GM18520 (cell line): ENCODE measurements at regions not wholly inside any gene's neighbourhood (a gene's known extent, or its start where the extent isn't known, plus 50 kb on each side); places are given as distances from the start of the nearest gene placed in this dataset.

ENCODE experiments used
- ATAC-seq: cut with Tn5 transposase; IDR thresholded peaks from one replicate; pipeline ENCODE4 v1.9.1; 2021; ENCODE audit not compliant: unreplicated experiment

DNA sequence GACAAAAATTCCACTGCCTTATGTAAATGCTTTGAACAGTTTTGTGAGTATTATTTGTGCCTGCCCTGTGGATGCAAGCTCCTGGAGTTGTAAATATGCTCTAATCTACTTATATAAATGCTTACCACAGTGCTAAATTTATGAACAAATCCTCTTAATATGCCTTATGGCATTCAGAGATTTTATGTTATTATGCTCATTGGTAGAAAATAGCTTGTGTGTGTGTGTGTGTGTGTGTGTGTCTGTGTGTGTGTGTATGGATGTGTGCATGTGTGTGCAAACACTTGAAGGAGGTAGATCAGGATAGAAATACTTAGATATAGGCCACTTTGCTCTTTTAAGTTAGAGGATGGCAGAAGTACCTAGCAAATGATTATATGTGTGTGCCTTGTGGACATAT lies 253.9 kb downstream of the TAF11L14 start:
- no peak for ATAC-seq

DNA sequence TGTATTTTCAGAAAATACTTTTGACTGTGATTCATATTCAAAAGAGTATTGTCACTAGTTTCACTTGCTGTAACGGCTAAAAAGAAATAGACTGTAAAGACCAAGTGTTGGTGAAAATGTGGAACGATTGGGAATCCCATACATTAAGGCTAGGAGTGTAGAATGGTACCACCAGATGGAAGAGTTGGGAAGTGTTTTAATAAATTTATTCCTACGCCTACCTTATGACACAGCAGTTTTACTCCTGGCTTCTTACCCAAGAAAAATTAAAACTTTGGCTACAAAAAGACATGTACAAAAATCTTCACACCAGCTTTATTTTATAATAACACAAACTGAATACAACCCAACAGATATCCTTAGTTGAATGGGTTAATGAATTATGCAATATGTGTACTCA lies 256.2 kb downstream of the TAF11L14 start:
- no peak for ATAC-seq

GRCh38 chr5:17891881-17892280 lies 257.6 kb downstream of the TAF11L14 start:
- no peak for ATAC-seq

GRCh38 chr5:17893026-17893635 lies 258.9 kb downstream of the TAF11L14 start:
- ATAC-seq = no peak

DNA sequence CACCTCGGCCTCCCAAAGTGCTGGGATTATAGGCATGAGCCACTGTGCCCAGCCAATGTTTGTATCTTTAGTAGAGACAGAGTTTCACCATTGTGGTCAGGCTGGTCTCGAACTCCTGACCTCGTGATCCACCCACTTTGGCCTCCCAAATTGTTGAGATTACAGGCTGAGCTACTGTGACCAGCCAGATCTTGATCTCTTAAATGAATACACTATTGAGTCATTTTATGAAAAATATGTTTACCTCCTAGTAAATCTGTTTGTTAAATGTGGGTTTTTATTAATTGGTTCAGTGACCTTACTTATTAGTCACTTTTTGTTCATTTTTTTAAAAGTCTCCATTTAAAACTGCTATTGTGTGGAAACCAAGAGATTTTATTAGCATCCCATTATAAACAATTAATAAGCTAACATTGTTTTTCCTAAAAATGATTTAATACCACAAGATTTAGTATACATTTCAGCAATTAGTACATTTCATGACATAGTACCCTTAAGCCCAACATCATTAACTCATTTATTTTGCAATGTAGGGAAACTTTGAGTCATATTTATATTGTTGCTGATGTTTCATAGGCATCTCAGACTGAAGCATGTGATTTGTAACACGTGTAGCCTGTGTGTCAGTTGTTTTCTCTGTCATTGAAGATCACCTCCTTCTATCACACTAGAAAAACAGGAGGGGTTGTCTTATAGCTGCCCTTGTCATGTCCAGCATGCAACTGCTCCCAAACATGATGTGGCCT lies 261.2 kb downstream of the TAF11L14 start:
- ATAC-seq = no peak

DNA sequence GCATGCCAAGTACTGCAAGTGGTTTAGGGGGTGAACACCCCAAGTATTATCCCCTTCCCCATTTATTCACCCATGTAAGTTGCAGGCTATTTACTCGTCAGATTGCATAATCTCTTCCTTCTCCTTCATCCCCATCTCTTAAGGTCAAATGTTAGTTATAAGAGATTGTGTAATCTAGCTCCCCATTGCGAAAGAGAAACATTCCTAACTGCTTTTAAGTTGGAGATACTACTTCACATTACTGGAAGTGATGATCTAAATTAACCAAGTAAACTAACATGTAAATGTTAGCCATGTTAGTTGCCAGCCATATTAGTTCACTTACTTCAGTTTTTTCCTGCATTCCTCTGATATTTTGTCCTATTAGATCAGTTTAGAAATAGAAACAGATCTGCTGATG lies 262.3 kb downstream of the TAF11L14 start:
- no peak for ATAC-seq

GRCh38 chr5:17897776-17898175 lies 263.5 kb downstream of the TAF11L14 start:
- ATAC-seq = no peak

DNA sequence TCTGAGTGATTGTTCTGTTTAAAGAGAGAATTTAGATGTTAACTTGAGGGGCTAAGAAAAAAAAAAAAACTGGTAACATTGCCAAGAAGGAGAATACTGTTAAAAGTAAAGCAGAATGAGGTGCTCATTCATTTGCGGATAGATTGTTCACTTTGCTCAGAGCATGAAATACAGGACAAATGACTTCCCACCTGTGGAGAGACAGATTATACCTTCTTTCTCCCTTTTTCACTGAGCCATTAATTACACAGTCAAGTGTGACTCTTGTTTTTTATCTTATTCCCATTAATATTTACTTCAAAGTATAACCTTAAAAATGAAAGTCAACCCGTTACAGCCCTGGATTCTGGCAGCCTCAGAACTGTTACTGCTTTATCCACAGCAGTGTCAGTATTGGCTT lies 264.5 kb downstream of the TAF11L14 start:
- no peak for ATAC-seq

GRCh38 chr5:17907094-17907493 lies 272.8 kb downstream of the TAF11L14 start:
- no peak for ATAC-seq

DNA sequence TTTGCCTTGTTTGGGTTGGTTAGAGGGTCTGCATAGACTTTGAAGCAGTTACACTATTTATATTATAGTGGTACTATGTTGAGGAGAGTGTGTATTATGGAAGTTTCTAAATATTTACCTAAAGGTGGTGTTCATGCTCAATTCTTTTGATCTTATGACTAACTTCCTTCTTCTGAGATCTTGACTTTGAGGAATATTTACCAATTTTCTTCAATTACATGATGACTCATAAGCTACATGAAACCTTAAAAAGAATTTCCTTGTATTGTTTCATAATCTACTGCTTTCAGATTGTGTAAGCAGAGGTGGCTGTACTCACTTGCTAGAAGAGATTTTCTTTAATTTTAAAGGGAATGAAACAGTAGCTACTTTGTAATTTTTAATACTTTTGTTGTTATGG lies 276.1 kb downstream of the TAF11L14 start:
- no peak for ATAC-seq

- no peak for ATAC-seq
Measured at GRCh38 chr5:17912794-17913193, 278.5 kb downstream of the TAF11L14 start.

DNA sequence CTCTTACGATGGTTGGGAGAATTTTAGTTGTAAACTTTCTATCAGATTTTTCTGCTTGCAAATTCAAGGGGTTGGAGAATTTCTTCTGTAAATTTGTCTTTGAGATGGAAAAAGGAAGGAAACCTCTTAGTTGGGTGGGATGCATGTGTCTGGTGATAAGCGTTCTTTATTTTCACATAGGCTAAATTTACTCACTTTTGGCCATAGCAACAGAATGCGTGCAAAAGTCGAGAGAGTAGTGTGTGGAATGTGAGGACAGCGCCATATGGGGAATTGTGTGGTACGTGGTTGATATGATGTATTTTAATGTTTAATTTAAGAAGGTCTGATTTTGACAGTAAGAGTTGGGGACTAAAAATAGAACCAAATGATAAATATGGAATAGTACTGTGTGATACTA lies 282.2 kb downstream of the TAF11L14 start:
- no peak for ATAC-seq

DNA sequence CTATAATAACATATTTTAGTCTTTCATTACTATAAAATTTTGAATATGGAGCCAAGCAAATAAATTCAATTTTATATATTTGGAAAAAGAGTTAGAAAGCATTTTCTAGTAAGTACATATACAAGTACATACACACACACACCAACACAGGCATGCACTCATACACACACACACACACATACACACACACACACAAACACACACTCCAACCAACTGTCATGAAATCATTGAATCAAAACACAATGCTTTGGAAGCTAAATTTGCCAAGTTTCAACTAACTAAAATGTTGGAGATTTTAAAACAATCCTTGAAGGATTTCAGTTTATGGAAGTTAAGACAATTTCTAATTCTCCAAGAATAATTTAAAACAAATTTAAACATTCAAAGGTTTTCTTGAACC lies 283.2 kb downstream of the TAF11L14 start:
- no peak for ATAC-seq

DNA sequence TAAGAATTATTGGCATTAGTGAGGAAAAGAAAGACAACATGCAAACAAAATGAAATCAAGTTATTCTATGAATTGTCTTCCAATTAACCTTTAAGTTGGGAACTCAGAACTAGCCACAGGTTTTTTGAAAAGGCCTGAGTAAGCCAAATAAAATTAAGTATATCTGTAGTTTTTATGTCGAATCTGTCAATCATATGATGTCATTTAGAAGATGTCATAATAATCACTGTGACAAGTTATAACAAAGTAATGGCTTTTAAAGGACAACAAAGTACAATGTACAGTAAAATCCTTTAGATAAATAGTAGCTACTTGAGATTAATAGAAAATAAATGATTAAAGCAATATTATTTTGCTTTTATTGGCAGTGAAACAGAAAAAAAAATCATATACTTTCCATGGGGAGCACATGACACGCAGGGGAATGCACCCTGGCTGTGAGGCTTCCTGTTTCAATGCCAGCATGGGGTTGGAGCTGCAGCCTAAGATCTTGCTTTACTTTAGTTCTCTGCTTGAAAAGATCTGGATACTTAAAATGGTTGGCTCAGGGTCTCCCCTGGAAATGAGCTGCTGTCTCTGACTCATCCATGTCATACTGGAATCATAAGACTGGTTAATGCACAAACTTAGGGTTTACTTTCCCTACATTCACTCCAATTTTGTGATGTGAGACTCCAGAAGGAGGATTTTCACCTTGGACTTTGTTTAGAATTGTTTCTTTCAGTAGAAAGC lies 284.3 kb downstream of the TAF11L14 start:
- no peak for ATAC-seq

DNA sequence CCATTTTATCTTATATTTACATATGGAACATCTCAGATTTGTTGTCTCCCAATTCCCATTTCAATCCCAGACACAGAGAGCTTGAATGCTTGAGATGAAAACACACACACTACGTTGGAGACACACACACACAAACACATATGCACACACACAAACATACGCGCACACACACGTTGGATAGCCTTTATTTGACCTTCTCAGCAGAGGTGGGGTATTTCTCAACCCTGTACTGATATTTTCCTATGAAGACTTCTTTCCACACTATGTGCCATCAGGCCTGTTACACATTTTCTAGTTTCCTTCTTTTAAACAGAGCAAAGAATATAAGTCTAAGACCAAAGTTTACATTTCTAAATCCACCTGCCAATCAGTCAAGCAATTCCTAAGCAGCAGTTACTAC lies 291.0 kb downstream of the TAF11L14 start:
- no peak for ATAC-seq

GRCh38 chr5:17928581-17928981 lies 294.3 kb downstream of the TAF11L14 start:
- ATAC-seq = no peak

GRCh38 chr5:17929171-17929570 lies 294.9 kb downstream of the TAF11L14 start:
- no peak for ATAC-seq

DNA sequence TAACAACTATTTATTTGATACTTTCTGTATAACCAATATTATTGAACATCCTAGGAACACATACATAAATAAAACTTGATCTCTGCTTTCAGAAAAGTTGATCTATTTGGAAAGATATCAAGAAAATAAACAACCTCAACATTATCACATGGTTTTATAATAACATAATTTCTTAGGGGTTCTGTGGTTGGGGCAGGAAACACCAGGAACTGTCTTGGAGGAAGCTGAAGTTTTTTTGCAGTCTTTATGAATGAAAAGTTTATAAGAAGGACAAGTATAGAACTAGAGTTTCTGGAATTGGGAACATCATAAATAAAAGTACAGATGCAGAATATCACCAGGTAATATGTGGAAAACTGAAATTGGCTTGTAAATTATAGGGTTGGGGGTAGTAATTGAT lies 296.1 kb downstream of the TAF11L14 start:
- ATAC-seq = no peak

DNA sequence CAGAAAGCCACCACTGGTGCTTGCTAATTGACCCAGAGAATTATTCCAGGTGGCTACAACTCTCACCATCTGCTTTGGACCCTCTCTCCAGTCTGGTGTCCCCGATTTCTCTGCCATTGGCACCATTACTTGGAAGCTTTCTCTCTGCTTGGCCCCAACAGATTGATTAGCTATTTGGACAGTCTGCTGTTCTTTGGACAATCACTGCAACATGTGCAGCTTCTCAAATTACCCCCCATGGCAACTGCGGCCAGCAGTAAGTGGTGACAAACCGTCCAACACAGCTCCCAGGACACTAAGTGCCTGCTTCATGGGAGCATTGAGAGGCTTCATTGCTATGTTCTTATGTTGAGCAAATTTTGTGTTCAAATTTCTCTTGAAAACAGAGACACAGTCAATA lies 309.8 kb downstream of the TAF11L14 start:
- no peak for ATAC-seq

DNA sequence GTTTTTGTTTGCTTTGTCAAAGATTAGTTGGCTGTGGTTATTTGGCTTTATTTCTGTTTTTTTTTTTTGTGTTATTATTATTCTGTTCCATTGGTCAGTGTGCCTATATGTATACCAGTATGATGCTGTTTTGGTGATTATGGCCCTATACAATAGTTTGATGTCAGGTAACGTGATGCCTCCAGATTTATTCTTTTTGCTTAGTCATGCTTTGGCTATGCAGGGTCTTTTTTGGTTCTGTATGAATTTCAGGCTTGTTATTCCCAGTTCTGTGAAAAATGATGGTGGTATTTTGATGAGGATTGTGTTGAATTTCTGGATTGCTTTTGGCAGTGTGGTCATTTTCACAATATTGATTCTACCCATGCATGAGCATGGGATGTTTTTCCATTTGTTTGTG lies 312.8 kb downstream of the TAF11L14 start:
- no peak for ATAC-seq

GRCh38 chr5:17951392-17952169 lies 317.3 kb downstream of the TAF11L14 start:
- no peak for ATAC-seq
